Cardiac muscle cell (in vitro differentiated cells and primary cell): ENCODE measurements at regions not wholly inside any gene's neighbourhood (a gene's known extent, or its start where the extent isn't known, plus 50 kb on each side); places are given as distances from the start of the nearest gene placed in this dataset.

ENCODE experiments used
- DNase-seq, 2 donors: peaks; one replicate each; pipeline versions ENCODE4 v3.0.0 to v3.0.0-alpha.2; 2010 to 2017; ENCODE audit warnings: low read depth in 1 of 2, low spot score in 1 of 2
- H3K27ac ChIP-seq: fragments of 200-600 bp; sonication (generic); 2 replicates; pipeline ENCODE4 v1.5.1; 2016
- H3K27me3 ChIP-seq: fragments of 200-600 bp; sonication (generic); 2 replicates; pipeline ENCODE4 v1.6.0; 2016; ENCODE audit warnings: control low read depth
- H3K36me3 ChIP-seq: fragments of 200-600 bp; sonication (generic); 2 replicates; pipeline ENCODE4 v1.5.1; 2016; ENCODE audit warnings: control low read depth
- H3K4me1 ChIP-seq: fragments of 200-600 bp; sonication (generic); 2 replicates; pipeline ENCODE4 v1.8.1; 2017; ENCODE audit warnings: low read depth, mild to moderate bottlenecking, mixed run types
- H3K4me3 ChIP-seq: fragments of 200-600 bp; sonication (generic); 2 replicates; pipeline ENCODE4 v1.5.1; 2016; ENCODE audit warnings: mild to moderate bottlenecking
- H3K9me3 ChIP-seq: fragments of 200-600 bp; sonication (generic); 2 replicates; pipeline ENCODE4 v1.5.1; 2017; ENCODE audit warnings: low read depth, mild to moderate bottlenecking, control low read depth
- CTCF ChIP-seq: IDR thresholded peaks from 2 replicates; pipeline ENCODE4 v1.5.1; 2012; ENCODE audit warnings: low read depth, mild to moderate bottlenecking, low read length

DNA sequence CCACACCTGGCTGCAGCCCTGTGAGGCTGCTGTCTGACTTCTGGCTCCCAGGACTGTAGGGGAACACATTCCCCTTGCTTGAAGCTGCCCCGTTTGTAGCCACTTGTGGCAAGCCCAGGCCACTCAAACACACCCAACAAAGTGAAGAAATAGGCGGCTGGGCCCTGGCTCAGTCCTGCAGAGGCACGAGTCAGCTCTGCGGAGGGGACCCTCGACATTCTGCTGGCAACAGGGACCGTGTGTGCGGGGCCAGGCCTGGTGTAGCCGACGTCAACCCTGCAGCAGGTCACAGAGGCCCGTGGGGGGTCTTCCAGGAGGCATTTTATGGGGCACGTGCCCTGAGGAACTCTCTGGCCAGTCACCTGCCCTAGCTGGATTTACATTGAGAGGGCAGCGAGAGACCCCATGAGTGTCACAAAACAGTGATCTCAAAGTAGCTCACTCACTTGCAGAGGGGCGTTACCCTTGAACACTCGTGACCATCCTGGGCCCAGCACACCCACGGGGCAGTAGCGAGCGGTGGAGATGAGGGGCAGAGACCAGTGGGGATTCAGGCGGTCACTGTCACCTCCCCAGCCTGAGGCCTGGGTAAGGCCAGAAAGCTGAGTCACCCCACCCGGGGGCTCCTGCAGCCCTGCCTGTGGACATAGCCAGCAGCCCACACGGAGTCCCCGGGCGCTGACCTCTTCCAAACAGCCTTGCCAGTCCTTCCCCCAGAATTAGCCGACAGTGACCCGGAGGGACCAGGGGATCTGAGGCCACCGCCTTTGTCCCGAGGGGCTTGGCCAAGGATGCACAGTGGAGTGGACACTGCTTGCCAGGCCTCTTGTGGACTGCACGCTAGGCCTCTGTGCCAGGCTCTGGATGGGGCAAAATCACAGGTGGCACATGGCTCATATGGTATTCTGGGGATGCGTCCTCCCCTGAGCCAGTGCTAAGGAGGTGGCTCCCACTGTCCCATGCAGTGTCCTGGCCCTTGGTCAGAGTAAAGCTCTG lies 139.5 kb downstream of the CTTN start:
- Histone ChIP-seq H3K4me3 (no peak overlapping the region), H3K4me1 (no peaks in the 10 kb centered on the region), H3K36me3 (no peaks in the 10 kb centered on the region), H3K27me3 (no peaks in the 10 kb centered on the region), H3K9me3 (no peaks in the 10 kb centered on the region), H3K27ac (no peak overlapping the region)
- TF ChIP-seq CTCF = no peak
- no peak for DNase-seq

DNA sequence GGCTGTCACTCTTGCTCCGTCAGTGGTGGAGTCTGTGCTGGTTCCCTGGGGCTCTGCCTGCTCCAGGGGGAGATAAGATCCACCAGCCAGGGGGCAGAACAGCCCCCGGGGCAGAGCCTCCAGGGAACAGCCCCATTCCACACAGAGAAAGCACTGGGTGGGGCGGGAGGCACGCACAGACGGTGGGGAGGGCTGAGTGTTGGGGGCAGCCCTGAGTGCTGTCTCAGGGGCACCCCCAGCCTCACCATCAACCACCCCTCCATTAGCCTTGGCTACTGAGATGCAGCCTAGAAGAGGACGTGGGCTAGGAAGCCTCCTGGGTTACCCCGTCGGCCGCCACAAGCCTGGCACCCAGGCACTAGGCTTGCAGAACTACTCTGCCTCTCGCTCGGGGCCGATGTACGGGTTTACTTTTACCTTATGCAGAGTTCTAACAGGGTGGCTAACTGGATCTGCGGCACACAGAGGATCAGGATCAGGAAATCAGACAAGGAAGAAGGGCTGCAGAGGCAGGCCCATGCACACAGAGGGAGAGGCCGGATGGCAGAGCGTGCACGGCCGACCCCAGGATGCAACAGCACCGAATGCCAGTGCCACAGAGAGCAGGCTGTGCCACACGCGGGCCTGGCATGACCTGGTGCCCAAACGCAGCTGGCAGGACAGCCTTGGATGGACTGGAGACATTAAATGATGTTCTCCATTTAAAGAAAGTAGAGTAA lies 140.5 kb downstream of the CTTN start:
- DNase-seq = no peak

DNA sequence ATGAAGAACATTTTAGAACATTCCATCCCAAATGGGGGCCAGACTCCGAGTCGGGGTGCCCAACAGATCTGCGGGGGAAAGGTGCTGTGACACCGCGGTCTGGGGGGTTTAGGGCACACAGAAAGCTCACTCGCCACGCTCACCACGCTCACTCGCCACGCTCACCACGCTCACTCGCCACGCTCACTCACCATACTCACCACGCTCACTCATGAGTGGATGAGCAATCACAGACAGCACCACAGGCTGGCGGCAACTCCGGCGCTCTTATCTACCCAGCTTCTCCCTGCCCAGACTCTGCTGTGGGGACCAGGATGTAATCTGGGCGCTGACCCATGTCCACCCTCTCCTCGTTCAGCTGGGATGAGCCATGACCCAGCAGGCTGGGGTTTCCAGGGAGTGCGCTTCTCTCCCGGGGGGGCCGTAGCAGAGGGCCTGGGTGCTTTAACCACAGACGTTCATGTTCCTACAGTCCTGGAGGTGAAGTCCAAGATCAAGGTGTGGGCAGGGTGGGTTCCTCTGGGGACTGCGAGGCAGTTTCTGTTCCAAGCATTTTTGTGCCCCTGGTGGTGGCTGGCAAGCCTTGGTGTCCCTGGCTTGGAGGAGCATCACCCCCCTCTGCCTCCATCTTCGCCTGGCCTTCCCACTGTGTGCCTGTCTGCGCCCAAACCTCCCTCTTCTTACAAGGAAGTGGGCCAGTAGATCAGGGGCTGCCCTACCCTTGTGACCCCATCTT lies 141.2 kb downstream of the CTTN start:
- no peak for DNase-seq
- Histone ChIP-seq H3K27ac (no peak overlapping the region), H3K4me1 (no peaks in the 10 kb centered on the region), H3K4me3 (no peak overlapping the region), H3K36me3 (no peaks in the 10 kb centered on the region), H3K9me3 (no peaks in the 10 kb centered on the region), H3K27me3 (no peaks in the 10 kb centered on the region)
- no peak for TF ChIP-seq CTCF

More for the DNA sequence above, 140.5 kb downstream of the CTTN start:
- Histone ChIP-seq H3K9me3 (no peaks in the 10 kb centered on the region), H3K27ac (no peak overlapping the region), H3K4me3 (no peak overlapping the region), H3K36me3 (no peaks in the 10 kb centered on the region), H3K27me3 (no peaks in the 10 kb centered on the region), H3K4me1 (no peaks in the 10 kb centered on the region)
- no peak for TF ChIP-seq CTCF

GRCh38 chr11:70540196-70540595 lies 141.9 kb downstream of the CTTN start:
- no peaks in the 10 kb centered on the region for H3K27me3 ChIP-seq
- no peaks in the 10 kb centered on the region for H3K36me3 ChIP-seq
- H3K27ac ChIP-seq = no peak overlapping the region
- DNase-seq = no peak
- H3K9me3 ChIP-seq = no peaks in the 10 kb centered on the region
- H3K4me3 ChIP-seq = no peak overlapping the region
- no peaks in the 10 kb centered on the region for H3K4me1 ChIP-seq
- no peak for TF ChIP-seq CTCF

DNA sequence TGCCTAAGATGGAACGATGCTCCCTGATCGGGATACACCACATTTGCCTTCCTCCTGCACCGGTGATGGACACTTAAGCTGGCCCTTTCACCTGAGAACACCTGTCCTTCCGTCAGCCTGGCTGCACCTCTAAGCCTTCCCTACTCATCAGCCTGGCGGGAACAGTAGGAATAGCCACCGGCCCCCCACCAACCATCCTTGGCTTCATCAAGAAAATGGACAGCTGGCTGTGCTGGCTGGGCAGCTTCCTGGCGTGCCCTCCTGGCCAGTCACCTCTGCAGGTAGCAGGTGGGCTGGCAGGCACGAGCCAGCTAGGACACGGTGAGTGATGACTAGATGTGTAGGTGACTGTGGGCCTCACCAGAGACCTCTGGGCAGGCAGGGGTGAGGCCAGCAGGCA lies 142.8 kb downstream of the CTTN start:
- no peak for TF ChIP-seq CTCF
- Histone ChIP-seq H3K27ac (no peak overlapping the region), H3K9me3 (no peaks in the 10 kb centered on the region), H3K4me1 (no peaks in the 10 kb centered on the region), H3K27me3 (no peaks in the 10 kb centered on the region), H3K36me3 (no peaks in the 10 kb centered on the region), H3K4me3 (no peak overlapping the region)
- no peak for DNase-seq
